Uterus (tissue), 2 donors: ENCODE measurements at regions not wholly inside any gene's neighbourhood (a gene's known extent, or its start where the extent isn't known, plus 50 kb on each side); places are given as distances from the start of the nearest gene placed in this dataset.

ENCODE experiments used
- POLR2A ChIP-seq, 2 donors: fragments of 450-650 bp; IDR thresholded peaks; one replicate each; pipeline ENCODE4 v1.6.1; 2016; ENCODE audit warnings: antibody characterized with exemption in 2 of 2, mild to moderate bottlenecking in 1 of 2, moderate library complexity in 1 of 2
- TF ChIP-seq, protein P1 (sequence below), 4 experiments: fragments of 200-600 bp in 2 of 4; fragments of 450-650 bp in 2 of 4; sonication (generic) in 2 of 4; IDR thresholded peaks; one replicate each; pipeline ENCODE4 v1.5.1; 2016 to 2019; ENCODE audit warnings: antibody characterized with exemption in 4 of 4, mild to moderate bottlenecking in 2 of 4, moderate library complexity in 1 of 4

- TF ChIP-seq, protein P1, sequence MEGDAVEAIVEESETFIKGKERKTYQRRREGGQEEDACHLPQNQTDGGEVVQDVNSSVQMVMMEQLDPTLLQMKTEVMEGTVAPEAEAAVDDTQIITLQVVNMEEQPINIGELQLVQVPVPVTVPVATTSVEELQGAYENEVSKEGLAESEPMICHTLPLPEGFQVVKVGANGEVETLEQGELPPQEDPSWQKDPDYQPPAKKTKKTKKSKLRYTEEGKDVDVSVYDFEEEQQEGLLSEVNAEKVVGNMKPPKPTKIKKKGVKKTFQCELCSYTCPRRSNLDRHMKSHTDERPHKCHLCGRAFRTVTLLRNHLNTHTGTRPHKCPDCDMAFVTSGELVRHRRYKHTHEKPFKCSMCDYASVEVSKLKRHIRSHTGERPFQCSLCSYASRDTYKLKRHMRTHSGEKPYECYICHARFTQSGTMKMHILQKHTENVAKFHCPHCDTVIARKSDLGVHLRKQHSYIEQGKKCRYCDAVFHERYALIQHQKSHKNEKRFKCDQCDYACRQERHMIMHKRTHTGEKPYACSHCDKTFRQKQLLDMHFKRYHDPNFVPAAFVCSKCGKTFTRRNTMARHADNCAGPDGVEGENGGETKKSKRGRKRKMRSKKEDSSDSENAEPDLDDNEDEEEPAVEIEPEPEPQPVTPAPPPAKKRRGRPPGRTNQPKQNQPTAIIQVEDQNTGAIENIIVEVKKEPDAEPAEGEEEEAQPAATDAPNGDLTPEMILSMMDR (IDR thresholded peaks at IDR 0.05) = no peak
- no peak for TF ChIP-seq POLR2A (IDR thresholded peaks at IDR 0.05)
These were observed 222.6 kb downstream of the ANAPC1 start for GRCh38 chr2:111661286-111661940.
